ENCODE measurements at regions not wholly inside any gene's neighbourhood (a gene's known extent, or its start where the extent isn't known, plus 50 kb on each side); places are given as distances from the start of the nearest gene placed in this dataset.

DNA sequence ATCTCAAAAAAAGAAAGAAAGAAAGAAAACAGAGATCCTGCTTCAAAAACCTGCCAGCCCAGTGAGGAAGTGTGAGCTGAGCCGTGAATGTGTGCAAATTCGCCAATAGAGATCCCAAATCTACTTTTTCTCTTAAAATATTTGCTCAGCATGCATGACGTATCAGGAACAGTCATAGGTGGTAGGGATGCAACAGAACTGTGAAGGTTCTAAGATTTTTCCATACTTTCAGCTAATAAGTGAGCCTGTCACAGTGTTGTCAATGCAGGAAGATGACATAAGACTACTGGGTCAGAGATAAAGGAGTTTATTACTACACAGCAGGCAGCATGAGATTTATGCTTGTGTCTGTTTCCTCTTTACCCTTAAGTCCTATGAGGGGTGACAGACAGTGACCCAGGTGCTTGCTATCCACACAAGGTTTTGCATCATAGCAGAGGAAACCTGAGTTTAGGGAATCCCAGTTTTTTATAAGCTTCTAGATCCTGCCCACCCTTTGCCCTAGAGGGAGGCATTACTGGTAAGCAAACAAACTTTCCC is 273.4 kb downstream of the BMP7 start:
- TF ChIP-seq, protein P1, sequence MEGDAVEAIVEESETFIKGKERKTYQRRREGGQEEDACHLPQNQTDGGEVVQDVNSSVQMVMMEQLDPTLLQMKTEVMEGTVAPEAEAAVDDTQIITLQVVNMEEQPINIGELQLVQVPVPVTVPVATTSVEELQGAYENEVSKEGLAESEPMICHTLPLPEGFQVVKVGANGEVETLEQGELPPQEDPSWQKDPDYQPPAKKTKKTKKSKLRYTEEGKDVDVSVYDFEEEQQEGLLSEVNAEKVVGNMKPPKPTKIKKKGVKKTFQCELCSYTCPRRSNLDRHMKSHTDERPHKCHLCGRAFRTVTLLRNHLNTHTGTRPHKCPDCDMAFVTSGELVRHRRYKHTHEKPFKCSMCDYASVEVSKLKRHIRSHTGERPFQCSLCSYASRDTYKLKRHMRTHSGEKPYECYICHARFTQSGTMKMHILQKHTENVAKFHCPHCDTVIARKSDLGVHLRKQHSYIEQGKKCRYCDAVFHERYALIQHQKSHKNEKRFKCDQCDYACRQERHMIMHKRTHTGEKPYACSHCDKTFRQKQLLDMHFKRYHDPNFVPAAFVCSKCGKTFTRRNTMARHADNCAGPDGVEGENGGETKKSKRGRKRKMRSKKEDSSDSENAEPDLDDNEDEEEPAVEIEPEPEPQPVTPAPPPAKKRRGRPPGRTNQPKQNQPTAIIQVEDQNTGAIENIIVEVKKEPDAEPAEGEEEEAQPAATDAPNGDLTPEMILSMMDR (conservative IDR thresholded peaks at IDR 0.05; ENCODE audit: low read depth, low read length), result no peak
- no peak for TF ChIP-seq EZH2 (IDR thresholded peaks at IDR 0.05; ENCODE audit: low read length, unreplicated experiment)
- no peak for TF ChIP-seq EZH2phosphoT487 (IDR thresholded peaks at IDR 0.05; ENCODE audit: borderline replicate concordance, low read length)

Data from PC-3 (cell line).